IgD-negative memory B cell (primary cell): ENCODE measurements at regions not wholly inside any gene's neighbourhood (a gene's known extent, or its start where the extent isn't known, plus 50 kb on each side); places are given as distances from the start of the nearest gene placed in this dataset.

Experiments used
- H3K27ac Mint-ChIP-seq, 3 donors: one replicate each; pipeline ENCODE4 v1.8.0; 2020 to 2022; ENCODE audit warnings: mild to moderate bottlenecking in 3 of 3, mixed read lengths in 3 of 3, moderate library complexity in 1 of 3
- H3K27me3 Mint-ChIP-seq: one replicate; pipeline ENCODE4 v1.8.0; 2021; ENCODE audit warnings: mixed read lengths
- H3K36me3 Mint-ChIP-seq: one replicate; pipeline ENCODE4 v1.8.0; 2020; ENCODE audit warnings: mild to moderate bottlenecking, mixed read lengths
- H3K4me1 Mint-ChIP-seq, 3 donors: one replicate each; pipeline ENCODE4 v1.8.0; 2020 to 2022; ENCODE audit warnings: mixed read lengths in 3 of 3, mild to moderate bottlenecking in 1 of 3
- H3K4me3 Mint-ChIP-seq, 4 donors: one replicate each; pipeline ENCODE4 v1.8.0; 2020 to 2022; ENCODE audit warnings: mild to moderate bottlenecking in 4 of 4, mixed read lengths in 4 of 4, moderate library complexity in 3 of 4
- H3K9me3 Mint-ChIP-seq, 3 donors: one replicate each; pipeline ENCODE4 v1.8.0; 2020 to 2021; ENCODE audit warnings: mixed read lengths in 3 of 3, mild to moderate bottlenecking in 1 of 3

GRCh38 chr15:58298879-58299850, 132.6 kb upstream of the LIPC start:
- Mint-ChIP-seq H3K4me1 (no peaks in the 10 kb centered on the region), H3K27ac (no peak overlapping the region), H3K9me3 (peaks cover 0 to 4% (median 2%) of the 10 kb centered on the region in 3 donors), H3K36me3 (no peaks in the 10 kb centered on the region), H3K4me3 (no peak overlapping the region), H3K27me3 (peaks cover 16% of the 10 kb centered on the region)

- Mint-ChIP-seq H3K4me3 (no peak overlapping the region), H3K9me3 (peaks cover 0 to 2% (median 0%) of the 10 kb centered on the region in 3 donors), H3K4me1 (no peaks in the 10 kb centered on the region), H3K36me3 (no peaks in the 10 kb centered on the region), H3K27ac (no peak overlapping the region), H3K27me3 (peaks cover 16% of the 10 kb centered on the region)
Measured at GRCh38 chr15:58302832-58303231, 129.0 kb upstream of the LIPC start.

- Mint-ChIP-seq H3K36me3 (no peaks in the 10 kb centered on the region), H3K9me3 (peaks cover 0 to 2% (median 0%) of the 10 kb centered on the region in 3 donors), H3K27ac (no peak overlapping the region), H3K4me3 (no peak overlapping the region), H3K27me3 (peaks cover 14% of the 10 kb centered on the region), H3K4me1 (no peaks in the 10 kb centered on the region)
Measured at GRCh38 chr15:58303236-58303635, 128.6 kb upstream of the LIPC start.

- H3K9me3 Mint-ChIP-seq: peaks cover 0 to under 1% (median 0%) of the 10 kb centered on the region in 3 donors
- no peak overlapping the region for H3K27ac Mint-ChIP-seq
- no peak overlapping the region for H3K4me3 Mint-ChIP-seq
- no peaks in the 10 kb centered on the region for H3K36me3 Mint-ChIP-seq
- no peaks in the 10 kb centered on the region for H3K27me3 Mint-ChIP-seq
- H3K4me1 Mint-ChIP-seq: peaks cover 0 to 2% (median 0%) of the 10 kb centered on the region in 3 donors
Measured at GRCh38 chr15:58306591-58307312, 125.0 kb upstream of the LIPC start.

GRCh38 chr15:58307313-58307961, 124.4 kb upstream of the LIPC start:
- Mint-ChIP-seq H3K4me1 (peaks cover 0 to 2% (median 0%) of the 10 kb centered on the region in 3 donors), H3K36me3 (no peaks in the 10 kb centered on the region), H3K27me3 (no peaks in the 10 kb centered on the region), H3K9me3 (no peaks in the 10 kb centered on the region), H3K27ac (peak overlapping the region in 1 of 3 donors; percentile 44), H3K4me3 (no peak overlapping the region)

- H3K27ac Mint-ChIP-seq: no peak overlapping the region
Measured at GRCh38 chr15:58308742-58309355, 122.9 kb upstream of the LIPC start.

GRCh38 chr15:58309963-58310928, 121.5 kb upstream of the LIPC start:
- no peak overlapping the region for H3K27ac Mint-ChIP-seq
- no peaks in the 10 kb centered on the region for H3K9me3 Mint-ChIP-seq
- H3K4me1 Mint-ChIP-seq: peaks cover 0 to 9% (median 4%) of the 10 kb centered on the region in 3 donors
- H3K27me3 Mint-ChIP-seq: no peaks in the 10 kb centered on the region
- no peaks in the 10 kb centered on the region for H3K36me3 Mint-ChIP-seq
- no peak overlapping the region for H3K4me3 Mint-ChIP-seq

More at GRCh38 chr15:58308742-58309355, 122.9 kb upstream of the LIPC start:
- no peaks in the 10 kb centered on the region for H3K36me3 Mint-ChIP-seq
- H3K4me3 Mint-ChIP-seq: no peak overlapping the region
- H3K27me3 Mint-ChIP-seq: no peaks in the 10 kb centered on the region
- peaks cover 0 to 2% (median 0%) of the 10 kb centered on the region in 3 donors for H3K4me1 Mint-ChIP-seq
- H3K9me3 Mint-ChIP-seq: no peaks in the 10 kb centered on the region

GRCh38 chr15:58311556-58311955, 120.2 kb upstream of the LIPC start:
- H3K4me3 Mint-ChIP-seq: no peak overlapping the region
- no peak overlapping the region for H3K27ac Mint-ChIP-seq
- H3K27me3 Mint-ChIP-seq: no peaks in the 10 kb centered on the region
- H3K36me3 Mint-ChIP-seq: no peaks in the 10 kb centered on the region
- no peaks in the 10 kb centered on the region for H3K9me3 Mint-ChIP-seq
- peaks cover 0 to 10% (median 5%) of the 10 kb centered on the region in 3 donors for H3K4me1 Mint-ChIP-seq

- no peak overlapping the region for H3K4me3 Mint-ChIP-seq
- H3K9me3 Mint-ChIP-seq: peaks cover 0 to 1% (median 0%) of the 10 kb centered on the region in 3 donors
- H3K4me1 Mint-ChIP-seq: peaks cover 0 to 10% (median 5%) of the 10 kb centered on the region in 3 donors
- H3K27me3 Mint-ChIP-seq: no peaks in the 10 kb centered on the region
- no peaks in the 10 kb centered on the region for H3K36me3 Mint-ChIP-seq
- no peak overlapping the region for H3K27ac Mint-ChIP-seq
Measured at GRCh38 chr15:58312031-58312430, 119.8 kb upstream of the LIPC start.

GRCh38 chr15:58313304-58313703, 118.5 kb upstream of the LIPC start:
- no peaks in the 10 kb centered on the region for H3K27me3 Mint-ChIP-seq
- peaks cover 0 to 10% (median 5%) of the 10 kb centered on the region in 3 donors for H3K4me1 Mint-ChIP-seq

GRCh38 chr15:58313810-58314592, 117.8 kb upstream of the LIPC start:
- peak overlapping the region in 1 of 4 donors; percentile 49 for H3K4me3 Mint-ChIP-seq
- no peaks in the 10 kb centered on the region for H3K27me3 Mint-ChIP-seq
- peaks cover 0 to 10% (median 5%) of the 10 kb centered on the region in 3 donors for H3K4me1 Mint-ChIP-seq
- peaks cover 0 to 1% (median 0%) of the 10 kb centered on the region in 3 donors for H3K9me3 Mint-ChIP-seq
- H3K36me3 Mint-ChIP-seq: no peaks in the 10 kb centered on the region
- no peak overlapping the region for H3K27ac Mint-ChIP-seq

More at GRCh38 chr15:58313304-58313703, 118.5 kb upstream of the LIPC start:
- H3K27ac Mint-ChIP-seq: no peak overlapping the region
- H3K9me3 Mint-ChIP-seq: peaks cover 0 to 1% (median 0%) of the 10 kb centered on the region in 3 donors
- no peak overlapping the region for H3K4me3 Mint-ChIP-seq
- no peaks in the 10 kb centered on the region for H3K36me3 Mint-ChIP-seq

- Mint-ChIP-seq H3K27me3 (no peaks in the 10 kb centered on the region), H3K4me1 (peaks cover 0 to 10% (median 5%) of the 10 kb centered on the region in 3 donors), H3K36me3 (no peaks in the 10 kb centered on the region), H3K4me3 (peak overlapping the region in 1 of 4 donors; percentile 49), H3K27ac (peak overlapping the region in 1 of 3 donors; percentile 82), H3K9me3 (peaks cover 0 to 1% (median 0%) of the 10 kb centered on the region in 3 donors)
Measured at GRCh38 chr15:58314593-58315216, 117.1 kb upstream of the LIPC start.
